ENCODE measurements at regions not wholly inside any gene's neighbourhood (a gene's known extent, or its start where the extent isn't known, plus 50 kb on each side); places are given as distances from the start of the nearest gene placed in this dataset.

DNA sequence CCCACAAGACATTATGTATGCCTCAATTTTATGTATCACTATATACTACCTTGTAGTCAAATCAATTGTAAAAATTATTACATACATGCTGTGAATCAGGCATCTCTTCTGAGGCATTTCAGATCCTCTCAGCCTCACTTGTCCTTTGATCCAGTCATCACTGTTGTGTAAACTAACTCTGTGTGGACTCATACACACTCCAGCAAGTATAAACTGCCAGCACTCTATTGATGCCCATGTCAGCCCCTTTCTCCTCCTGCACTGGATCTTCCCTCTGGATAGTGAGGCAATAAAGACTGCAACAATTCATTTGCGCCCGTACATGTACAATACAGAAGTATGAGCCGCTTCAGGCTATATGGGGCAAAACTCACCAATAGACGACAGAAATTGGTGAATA, 364.7 kb upstream of the TGFBR2 start:
- Histone ChIP-seq H3K36me3 (ENCODE audit: control insufficient read depth, insufficient read depth, low read length) (no peaks in the 10 kb centered on the region), H3K79me2 (ENCODE audit: control insufficient read depth, insufficient read depth, low read length) (no peaks in the 10 kb centered on the region), H3K9me3 (ENCODE audit: control insufficient read depth, insufficient read depth, low read depth, low read length) (no peaks in the 10 kb centered on the region), H3K4me3 (replicated peaks in 1 of 4; ENCODE audit: control extremely low read depth in 1 of 4, insufficient read depth in 1 of 4, low read depth in 3 of 4, low read length in 4 of 4) (no peak overlapping the region), H3K9ac (ENCODE audit: insufficient read depth, low read length) (no peak overlapping the region), H4K20me1 (ENCODE audit: control insufficient read depth, extremely low read depth, insufficient read depth, low read length) (no peaks in the 10 kb centered on the region), H2AFZ (ENCODE audit: low read length) (no peak overlapping the region), H3K27me3 (ENCODE audit: control insufficient read depth, insufficient read depth, low read length) (no peaks in the 10 kb centered on the region), H3K27ac (ENCODE audit: insufficient read depth, low read length) (no peak overlapping the region), H3K4me2 (ENCODE audit: extremely low read depth, insufficient read depth, low read length) (no peak overlapping the region), H3K4me1 (ENCODE audit: control insufficient read depth, extremely low read depth, insufficient read depth, low read length) (no peaks in the 10 kb centered on the region)
- TF ChIP-seq, protein P1, sequence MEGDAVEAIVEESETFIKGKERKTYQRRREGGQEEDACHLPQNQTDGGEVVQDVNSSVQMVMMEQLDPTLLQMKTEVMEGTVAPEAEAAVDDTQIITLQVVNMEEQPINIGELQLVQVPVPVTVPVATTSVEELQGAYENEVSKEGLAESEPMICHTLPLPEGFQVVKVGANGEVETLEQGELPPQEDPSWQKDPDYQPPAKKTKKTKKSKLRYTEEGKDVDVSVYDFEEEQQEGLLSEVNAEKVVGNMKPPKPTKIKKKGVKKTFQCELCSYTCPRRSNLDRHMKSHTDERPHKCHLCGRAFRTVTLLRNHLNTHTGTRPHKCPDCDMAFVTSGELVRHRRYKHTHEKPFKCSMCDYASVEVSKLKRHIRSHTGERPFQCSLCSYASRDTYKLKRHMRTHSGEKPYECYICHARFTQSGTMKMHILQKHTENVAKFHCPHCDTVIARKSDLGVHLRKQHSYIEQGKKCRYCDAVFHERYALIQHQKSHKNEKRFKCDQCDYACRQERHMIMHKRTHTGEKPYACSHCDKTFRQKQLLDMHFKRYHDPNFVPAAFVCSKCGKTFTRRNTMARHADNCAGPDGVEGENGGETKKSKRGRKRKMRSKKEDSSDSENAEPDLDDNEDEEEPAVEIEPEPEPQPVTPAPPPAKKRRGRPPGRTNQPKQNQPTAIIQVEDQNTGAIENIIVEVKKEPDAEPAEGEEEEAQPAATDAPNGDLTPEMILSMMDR (conservative IDR thresholded peaks at IDR 0.05 in 1 of 2, IDR thresholded peaks at IDR 0.05 in 1 of 2; ENCODE audit: low read depth in 1 of 2, low read length in 2 of 2), result no peak
- no peak for TF ChIP-seq EZH2 (IDR thresholded peaks at IDR 0.05; ENCODE audit: low read length, missing control alignments)
- peak in 1 of 2 donors; percentile 29 for DNase-seq (ENCODE audit: low read depth in 2 of 2)

DNA sequence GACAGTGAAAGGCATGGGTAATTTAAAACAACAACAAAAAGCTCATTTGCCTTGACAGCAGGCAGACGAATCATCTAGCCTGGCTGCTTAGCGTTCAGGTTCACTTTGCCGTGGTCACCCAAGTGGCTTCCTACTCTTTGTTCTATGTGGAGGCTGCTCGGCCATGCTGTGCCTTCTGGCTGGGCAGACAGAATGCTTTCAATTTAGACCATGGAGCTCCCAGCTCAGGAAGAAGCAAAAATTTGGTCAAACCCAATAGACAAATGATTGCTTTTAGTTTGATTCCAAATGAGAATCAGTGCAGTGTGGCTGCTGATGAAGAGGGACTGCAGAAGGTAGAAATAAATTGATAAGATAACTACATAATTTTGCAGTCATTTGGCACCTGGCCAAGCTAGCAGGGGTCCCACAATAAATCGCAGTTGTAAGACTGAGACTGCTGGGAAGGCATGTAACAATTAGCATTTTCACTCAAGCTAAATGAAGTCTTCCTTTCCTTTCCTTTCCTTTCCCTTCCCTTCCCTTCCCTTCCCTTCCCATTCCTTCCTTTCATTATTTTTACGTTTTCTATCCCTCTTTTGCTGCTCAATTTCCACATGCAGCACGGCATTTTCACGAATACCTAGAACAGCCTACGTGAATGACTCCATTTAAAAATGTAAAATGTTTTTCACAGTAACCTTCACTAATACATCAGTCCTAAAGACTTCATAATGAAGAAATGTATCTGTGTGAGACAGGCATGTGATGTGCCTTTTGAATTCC, 360.4 kb upstream of the TGFBR2 start:
- H4K20me1 ChIP-seq (ENCODE audit: control insufficient read depth, extremely low read depth, insufficient read depth, low read length), result no peaks in the 10 kb centered on the region
- H3K9me3 ChIP-seq (ENCODE audit: control insufficient read depth, insufficient read depth, low read depth, low read length), result no peaks in the 10 kb centered on the region
- H3K27me3 ChIP-seq (ENCODE audit: control insufficient read depth, insufficient read depth, low read length), result no peaks in the 10 kb centered on the region
- H3K27ac ChIP-seq (ENCODE audit: insufficient read depth, low read length), result no peak overlapping the region
- H3K36me3 ChIP-seq (ENCODE audit: control insufficient read depth, insufficient read depth, low read length), result no peaks in the 10 kb centered on the region
- H3K4me3 ChIP-seq (replicated peaks in 1 of 4; ENCODE audit: control extremely low read depth in 1 of 4, insufficient read depth in 1 of 4, low read depth in 3 of 4, low read length in 4 of 4), result no peak overlapping the region
- no peak overlapping the region for H3K4me2 ChIP-seq (ENCODE audit: extremely low read depth, insufficient read depth, low read length)
- H3K79me2 ChIP-seq (ENCODE audit: control insufficient read depth, insufficient read depth, low read length), result no peaks in the 10 kb centered on the region
- no peak for TF ChIP-seq EZH2 (IDR thresholded peaks at IDR 0.05; ENCODE audit: low read length, missing control alignments)
- TF ChIP-seq, protein P1 (conservative IDR thresholded peaks at IDR 0.05 in 1 of 2, IDR thresholded peaks at IDR 0.05 in 1 of 2; ENCODE audit: low read depth in 1 of 2, low read length in 2 of 2), result no peak
- H3K4me1 ChIP-seq (ENCODE audit: control insufficient read depth, extremely low read depth, insufficient read depth, low read length), result no peaks in the 10 kb centered on the region
- H2AFZ ChIP-seq (ENCODE audit: low read length), result no peak overlapping the region
- DNase-seq (ENCODE audit: low read depth in 2 of 2), result no peak
- H3K9ac ChIP-seq (ENCODE audit: insufficient read depth, low read length), result no peak overlapping the region

DNA sequence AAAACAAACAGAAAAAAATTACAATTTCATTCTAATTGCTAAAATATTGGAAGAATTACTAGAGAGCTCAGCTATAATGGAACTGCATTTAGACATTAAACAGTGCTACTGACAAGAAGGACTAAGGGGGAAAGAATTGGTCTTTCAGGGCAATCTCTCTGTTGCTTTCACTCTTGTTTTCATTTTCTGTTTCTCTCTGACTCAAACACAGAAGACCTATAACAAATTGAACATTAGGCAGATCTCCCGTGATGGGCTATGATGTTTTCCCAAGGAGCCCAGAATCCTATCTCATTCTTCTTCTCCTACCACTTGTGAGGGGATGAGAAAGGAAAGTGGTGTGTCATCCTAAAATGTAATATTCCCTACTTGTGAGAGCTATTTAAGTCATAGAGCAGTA, 358.0 kb upstream of the TGFBR2 start:
- no peaks in the 10 kb centered on the region for H3K36me3 ChIP-seq (ENCODE audit: control insufficient read depth, insufficient read depth, low read length)
- no peak for DNase-seq (ENCODE audit: low read depth in 2 of 2)
- no peaks in the 10 kb centered on the region for H3K79me2 ChIP-seq (ENCODE audit: control insufficient read depth, insufficient read depth, low read length)
- H4K20me1 ChIP-seq (ENCODE audit: control insufficient read depth, extremely low read depth, insufficient read depth, low read length), result no peaks in the 10 kb centered on the region
- no peaks in the 10 kb centered on the region for H3K27me3 ChIP-seq (ENCODE audit: control insufficient read depth, insufficient read depth, low read length)
- H3K4me3 ChIP-seq (replicated peaks in 1 of 4; ENCODE audit: control extremely low read depth in 1 of 4, insufficient read depth in 1 of 4, low read depth in 3 of 4, low read length in 4 of 4), result no peak overlapping the region
- H3K9ac ChIP-seq (ENCODE audit: insufficient read depth, low read length), result no peak overlapping the region
- no peak overlapping the region for H3K27ac ChIP-seq (ENCODE audit: insufficient read depth, low read length)
- H2AFZ ChIP-seq (ENCODE audit: low read length), result no peak overlapping the region
- H3K9me3 ChIP-seq (ENCODE audit: control insufficient read depth, insufficient read depth, low read depth, low read length), result no peaks in the 10 kb centered on the region
- no peaks in the 10 kb centered on the region for H3K4me1 ChIP-seq (ENCODE audit: control insufficient read depth, extremely low read depth, insufficient read depth, low read length)
- no peak overlapping the region for H3K4me2 ChIP-seq (ENCODE audit: extremely low read depth, insufficient read depth, low read length)
- TF ChIP-seq, protein P1 (conservative IDR thresholded peaks at IDR 0.05 in 1 of 2, IDR thresholded peaks at IDR 0.05 in 1 of 2; ENCODE audit: low read depth in 1 of 2, low read length in 2 of 2), result no peak
- no peak for TF ChIP-seq EZH2 (IDR thresholded peaks at IDR 0.05; ENCODE audit: low read length, missing control alignments)

Data from fibroblast of lung (primary cell).